COR-L47 (cell line): ENCODE measurements at regions not wholly inside any gene's neighbourhood (a gene's known extent, or its start where the extent isn't known, plus 50 kb on each side); places are given as distances from the start of the nearest gene placed in this dataset.

Experiments used
- DNase-seq: peaks from one replicate; lab custom pipeline; 2025; lab: John Stamatoyannopoulos, UW

DNA sequence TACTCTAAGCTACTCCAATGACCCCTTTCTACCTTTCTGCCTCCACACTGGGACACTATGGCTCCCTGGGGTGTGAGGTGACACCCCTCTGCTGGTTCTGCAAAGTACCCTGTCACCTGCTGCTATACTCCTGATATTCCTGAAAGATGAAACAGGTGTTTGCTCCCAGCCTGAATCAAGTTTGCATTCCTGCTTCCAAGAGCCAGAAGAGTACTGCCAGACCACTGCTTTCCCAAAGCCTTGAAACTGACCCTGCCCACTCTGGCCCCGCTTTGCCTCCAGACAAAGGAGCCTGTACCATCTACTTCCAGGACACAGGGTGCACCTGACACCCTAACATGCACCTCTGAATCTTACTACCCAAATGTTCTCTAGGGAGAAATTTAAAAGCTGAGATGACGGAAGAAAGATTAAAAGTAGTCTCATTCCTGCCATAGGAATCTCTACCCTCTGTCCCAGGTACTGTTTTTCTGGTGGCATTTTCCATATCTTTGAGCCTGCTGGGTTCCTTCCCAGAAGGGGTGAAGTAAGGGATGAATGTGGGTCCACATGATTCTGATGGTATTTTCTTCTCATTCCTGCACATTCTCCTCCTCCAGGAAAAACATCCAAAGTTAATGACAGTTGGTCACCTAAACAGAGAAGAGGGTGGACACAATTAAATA, 70.3 kb upstream of the DUSP10 start:
- no peak for DNase-seq

DNA sequence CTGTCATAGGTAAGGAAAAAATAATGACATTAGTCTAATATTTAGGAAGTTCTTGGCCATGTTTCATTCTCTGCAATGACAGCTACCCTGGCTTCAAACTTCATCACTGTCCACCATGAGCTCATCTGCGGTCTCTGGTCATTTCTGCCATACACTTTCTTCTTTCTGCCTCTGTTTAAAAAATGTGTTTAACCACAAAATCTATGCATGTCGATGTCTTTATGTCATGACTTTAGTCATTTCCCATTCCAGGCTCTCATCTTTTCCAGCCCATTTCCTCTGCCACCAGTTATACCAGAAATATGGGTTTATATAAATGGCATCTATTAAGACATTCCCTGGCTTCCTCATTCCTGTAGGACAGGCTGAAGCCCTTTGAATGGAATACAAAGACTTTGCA, 68.5 kb upstream of the DUSP10 start:
- no peak for DNase-seq

DNA sequence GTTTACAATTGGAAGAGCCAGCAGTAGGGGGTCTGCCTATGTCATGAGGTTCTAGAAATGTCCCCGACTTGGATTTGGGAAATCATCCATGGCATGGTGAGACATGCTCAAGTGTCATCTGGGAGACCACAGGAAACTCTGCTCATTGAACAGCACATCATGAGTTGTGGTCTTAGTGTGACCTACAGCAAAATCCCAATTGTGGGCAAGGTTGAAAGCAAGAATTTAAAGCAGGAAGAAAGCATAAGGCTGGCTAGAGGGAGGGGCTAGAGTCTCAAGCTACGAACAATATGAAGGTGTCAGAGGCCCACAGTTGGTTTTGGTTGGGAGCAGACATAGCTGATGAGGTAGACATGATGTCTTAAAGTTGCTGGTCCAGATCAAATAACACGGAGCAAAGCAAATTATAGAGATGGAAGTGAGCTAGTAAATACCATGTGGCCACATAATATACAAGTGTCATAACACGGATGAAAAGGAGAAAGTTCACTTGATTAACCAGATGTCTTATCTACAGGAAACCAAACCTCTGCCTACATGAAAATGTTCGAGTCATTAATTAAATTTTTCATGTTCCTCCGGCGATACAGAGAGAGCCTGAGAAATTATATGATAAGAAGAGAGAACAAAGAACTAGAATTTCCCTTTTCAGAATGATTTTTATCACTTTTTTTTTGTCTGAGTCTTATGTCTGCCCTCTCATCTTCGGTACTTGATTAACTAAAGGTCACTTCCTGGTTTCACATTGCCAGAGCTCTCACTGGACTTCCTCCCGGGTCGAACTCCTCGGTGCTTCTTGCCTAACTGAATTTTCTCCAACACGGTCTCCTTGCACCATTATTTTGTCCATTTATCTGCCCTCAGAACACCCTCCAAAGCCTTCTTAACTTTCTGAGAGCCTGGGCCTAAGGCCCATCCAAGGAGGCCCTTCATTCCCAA, 67.5 kb upstream of the DUSP10 start:
- DNase-seq, result no peak

DNA sequence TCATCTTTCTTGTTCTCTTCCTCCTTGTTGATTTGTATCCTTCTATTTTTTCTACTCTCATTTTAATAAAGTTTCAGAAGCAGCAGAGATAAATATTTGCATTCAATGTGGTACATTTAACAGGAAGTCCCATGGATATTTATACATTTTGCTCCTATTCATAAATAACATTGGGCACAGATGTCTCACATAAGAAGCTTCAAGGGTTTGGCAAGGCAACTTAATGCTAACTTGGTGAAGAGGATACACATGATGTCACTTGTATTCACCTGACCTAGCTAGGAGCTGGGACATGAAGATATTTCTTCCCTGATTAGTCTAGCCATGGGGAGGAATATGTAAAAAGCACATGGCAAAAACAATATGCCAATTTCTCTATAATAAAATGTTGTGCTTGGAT, 65.1 kb upstream of the DUSP10 start:
- DNase-seq, result no peak

DNA sequence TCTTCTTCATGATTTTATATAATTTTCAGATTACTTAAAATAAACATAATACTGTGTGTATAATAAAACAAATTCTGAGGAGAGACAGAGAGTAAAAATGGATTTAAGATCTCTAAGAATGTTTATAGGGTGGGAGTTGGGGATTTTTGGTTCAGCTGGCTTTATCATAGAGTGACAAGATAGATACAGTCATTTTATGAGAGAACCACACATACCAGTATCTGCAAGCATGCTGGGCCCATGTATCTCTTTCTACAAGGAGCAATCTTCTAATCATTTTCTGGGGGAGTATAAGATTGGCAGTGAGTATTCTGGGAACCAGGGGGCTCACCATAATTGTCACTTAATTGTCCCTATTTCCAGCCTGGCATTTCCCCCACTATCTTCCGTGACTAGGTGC, 64.3 kb upstream of the DUSP10 start:
- no peak for DNase-seq

DNA sequence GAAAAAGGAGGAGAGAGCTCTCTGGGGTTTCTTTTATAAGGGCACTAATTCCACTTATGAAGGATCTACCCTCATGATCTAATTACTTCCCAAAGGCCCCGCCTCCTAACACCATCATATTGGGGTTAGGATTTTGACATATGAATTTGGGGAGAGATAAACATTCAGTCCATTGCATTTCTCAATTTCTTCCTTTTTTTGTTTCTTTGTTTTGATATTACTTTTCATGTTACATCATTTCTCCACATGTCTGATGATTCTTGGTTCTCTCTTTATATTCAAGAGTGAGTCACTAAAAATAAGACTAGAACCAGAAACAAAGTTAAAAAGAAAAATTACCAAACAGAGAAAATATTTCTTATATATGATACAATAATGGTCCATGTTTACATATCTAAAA, 63.2 kb upstream of the DUSP10 start:
- DNase-seq, result no peak

DNA sequence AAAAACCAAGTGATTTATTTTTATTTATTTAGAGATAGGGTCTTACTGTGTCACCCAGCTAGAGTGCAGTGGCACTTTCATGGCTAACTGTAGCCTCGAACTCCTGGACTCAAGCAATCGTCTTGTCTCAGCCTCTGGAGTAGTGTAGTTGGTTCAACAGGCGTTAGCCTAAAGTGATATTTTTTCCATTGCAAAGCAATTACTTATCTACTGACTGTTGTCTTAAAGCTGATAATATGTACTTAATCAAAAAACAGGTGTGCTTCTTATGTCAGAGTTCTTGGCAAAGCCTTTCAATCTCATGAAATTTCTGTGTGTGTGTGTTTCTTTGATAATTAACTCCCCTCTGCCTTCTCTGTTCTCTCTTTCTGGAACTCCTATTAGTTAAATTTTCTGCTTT, 62.4 kb upstream of the DUSP10 start:
- no peak for DNase-seq

DNA sequence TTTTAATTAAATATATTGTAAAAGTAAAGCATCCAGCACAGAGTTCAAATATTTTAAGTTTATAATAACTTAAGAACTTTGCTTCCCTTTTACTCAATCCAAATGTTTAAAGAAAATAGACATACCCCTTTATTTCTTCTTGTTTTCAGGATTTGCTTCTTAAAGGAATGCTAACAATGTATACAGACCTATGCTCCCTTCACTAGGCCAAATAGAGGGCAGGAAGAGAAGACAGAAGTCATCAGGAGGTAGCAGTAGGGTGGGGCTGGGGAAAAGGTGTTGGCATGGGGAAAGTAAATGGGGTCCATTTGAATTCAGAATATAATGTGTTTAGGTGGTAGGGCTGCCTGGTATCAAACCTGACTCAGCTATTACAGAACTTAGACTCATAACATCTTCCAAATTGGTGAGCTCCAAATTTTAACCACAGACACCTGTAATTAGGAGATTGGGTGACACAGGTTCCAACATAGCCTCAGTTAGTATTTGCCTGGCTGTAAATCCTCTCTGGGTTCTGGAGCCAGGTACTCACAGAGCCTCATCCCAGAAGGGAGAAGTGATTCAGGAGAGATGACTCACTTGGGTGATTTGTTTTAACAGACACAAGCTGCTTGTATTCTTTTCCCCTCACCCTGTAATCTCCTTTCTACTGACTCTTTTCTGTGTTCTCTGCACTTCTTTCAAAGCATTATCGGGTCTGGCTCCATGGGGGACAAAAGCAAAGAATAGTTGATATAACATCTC, 60.1 kb upstream of the DUSP10 start:
- no peak for DNase-seq

DNA sequence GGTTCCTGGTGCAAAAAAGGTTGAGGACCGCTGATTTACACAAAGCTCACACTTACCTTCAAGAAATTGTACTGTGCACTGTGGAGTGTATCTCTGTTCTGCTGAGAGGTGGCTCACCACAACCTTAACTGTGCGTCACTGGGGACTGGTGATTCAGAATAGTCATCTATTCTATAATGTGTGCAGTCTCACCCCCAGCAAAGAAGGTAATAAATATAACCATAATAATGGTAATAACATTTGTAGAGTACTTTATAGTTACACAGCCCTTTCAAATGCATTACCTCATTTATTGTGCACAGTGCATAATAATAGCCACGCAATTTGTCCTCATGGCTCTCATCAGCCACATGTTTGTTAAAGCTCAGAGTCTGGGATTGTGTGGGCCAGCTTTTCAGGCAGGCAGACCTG, 59.4 kb upstream of the DUSP10 start:
- DNase-seq, result no peak

DNA sequence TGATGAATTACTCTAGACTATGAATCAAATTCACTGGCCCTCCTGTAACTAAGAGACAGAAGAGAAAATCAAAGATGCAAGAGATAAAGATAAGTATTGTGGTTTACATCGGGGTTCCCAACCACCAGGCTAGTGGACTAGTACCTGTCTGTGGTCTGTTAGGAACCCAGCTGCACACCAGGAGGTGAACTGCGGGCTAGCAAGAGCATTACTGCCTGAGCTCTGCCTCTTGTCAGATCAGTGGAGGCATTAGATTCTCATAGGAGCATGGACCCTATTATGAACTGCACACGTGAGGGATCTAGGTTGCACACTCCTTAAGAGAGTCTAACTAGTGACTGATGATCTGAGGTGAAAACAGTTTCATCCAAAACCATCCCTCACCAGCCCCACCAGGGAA, 58.9 kb upstream of the DUSP10 start:
- DNase-seq, result no peak

DNA sequence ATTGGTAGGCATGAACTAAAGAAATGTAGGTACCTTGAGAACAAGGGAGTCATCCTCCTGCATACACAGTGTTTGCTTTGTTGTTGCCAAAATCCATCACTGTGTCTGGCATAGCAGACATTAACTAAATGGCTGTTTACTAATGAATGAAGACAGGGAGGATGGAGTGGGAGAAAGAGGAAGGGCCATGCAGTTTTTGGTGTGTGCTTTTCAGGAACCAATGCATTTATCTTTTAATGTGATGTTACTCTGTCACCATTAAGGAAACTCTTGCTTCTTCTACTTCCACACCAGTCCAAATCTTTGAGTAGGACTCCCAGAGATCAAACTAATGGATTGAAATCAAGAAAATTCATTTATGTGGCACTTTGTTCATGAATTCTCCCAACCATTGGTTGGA, 55.6 kb upstream of the DUSP10 start:
- DNase-seq, result no peak

DNA sequence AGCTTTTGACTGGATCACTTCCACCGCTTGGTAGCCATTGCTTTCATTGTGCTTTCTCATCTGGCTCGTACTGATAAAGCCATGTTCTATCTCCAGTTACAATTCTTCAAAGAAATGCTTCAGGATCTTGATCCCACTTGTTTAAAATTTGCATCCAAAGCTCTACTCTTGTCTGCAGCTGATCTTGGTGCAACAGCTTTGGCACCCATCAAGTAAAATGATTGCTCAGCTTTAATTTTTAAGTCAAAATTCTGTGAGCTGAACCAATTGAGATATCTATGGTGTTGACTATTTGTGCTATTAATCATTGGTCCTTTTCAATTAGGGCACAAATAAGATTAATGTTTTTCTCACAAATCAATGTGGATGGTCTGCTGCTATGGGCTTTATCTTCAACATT, 54.8 kb upstream of the DUSP10 start:
- DNase-seq, result no peak

DNA sequence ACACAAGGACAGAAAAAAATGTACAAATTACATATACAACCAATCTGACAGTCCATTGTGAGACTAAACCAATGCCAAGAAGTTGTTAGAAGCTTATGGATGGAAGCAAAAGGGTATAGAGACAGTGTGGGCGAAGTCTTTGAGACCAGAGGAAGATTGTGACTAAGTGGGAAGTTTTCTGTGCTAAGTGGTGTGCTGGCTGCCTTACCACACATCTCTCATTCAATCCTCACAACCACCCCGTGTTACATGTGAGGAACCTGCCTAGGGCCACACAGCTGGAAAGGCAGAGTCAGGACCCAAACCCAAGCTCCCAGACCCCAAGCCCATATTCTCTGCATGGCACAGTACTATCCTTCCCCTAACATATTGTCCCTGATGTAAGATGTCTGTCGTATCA, 53.5 kb upstream of the DUSP10 start:
- no peak for DNase-seq

DNA sequence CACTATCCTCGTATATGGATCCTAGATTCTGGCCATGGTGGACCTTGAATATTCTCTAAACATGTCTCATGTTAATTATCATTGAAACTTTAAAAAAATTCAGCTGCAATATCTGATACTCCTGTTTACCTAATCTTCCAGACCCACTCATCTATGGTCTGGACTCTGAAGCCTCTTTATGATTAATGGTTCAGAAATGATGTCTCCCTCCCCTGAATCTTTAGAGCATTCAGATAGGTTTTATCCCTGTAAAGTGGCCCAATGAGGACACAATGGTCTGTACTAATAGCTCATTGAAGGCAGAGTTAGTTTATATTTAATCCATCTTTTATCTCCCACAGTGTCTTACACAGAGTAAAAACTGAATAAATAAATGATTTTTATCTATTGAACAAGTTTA, 53.0 kb upstream of the DUSP10 start:
- DNase-seq, result no peak

DNA sequence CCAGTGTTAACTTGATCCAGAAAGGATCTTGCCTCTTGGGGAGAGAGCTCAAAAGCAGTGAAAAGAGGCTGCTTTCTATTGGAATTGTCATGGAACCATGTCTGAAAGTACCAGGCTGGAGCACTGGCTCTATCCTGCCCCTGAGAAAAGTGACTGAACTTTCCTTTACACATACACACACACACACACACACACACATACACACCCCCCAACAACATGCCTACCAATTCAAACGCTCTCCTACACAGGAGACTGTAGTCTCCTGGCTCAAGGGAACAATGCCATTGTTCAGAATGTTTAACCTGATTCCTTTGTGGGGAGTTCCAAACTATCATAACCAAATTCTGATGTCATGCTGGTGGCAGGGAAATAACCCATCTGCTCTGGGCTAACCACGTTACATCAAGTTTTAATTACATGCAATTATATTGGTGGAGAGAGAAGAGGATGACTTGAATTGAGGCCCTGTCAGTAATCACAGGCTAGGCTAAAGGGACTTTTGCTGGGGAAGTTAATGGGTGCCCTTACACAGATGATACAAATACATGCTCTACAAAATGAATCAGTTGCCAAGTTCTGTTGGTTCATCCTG, 52.3 kb upstream of the DUSP10 start:
- no peak for DNase-seq

DNA sequence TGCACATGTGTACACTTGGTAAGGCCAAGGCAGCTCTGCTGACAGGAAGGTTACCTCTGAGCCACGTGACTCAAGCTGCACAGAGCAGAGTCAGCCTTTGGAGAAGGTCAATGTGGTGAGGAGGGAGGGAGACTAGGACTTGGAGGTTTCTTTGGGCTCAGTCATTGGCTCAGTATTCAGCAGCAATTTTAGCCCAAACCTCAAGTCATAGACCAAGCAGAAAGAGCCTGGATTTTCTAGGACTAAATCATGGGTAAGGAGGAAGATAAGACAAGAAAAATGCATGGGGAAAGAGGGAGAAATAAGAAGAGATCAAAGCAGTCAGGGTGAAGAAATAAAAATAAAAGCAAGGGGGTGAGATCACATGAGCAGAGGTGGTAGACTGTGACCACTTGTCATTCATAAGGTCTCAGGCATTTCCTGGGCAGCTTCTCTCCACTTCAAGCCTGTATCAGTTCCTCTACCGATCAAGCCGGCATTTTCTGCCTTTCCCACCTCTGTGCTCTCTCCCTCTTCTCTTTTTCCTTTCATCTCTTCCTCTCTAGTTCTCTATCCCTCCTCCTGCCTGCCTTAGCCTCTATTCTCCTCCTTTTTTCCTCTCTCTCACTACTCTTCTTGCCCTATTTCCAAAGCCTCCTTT, 51.7 kb upstream of the DUSP10 start:
- DNase-seq, result no peak

DNA sequence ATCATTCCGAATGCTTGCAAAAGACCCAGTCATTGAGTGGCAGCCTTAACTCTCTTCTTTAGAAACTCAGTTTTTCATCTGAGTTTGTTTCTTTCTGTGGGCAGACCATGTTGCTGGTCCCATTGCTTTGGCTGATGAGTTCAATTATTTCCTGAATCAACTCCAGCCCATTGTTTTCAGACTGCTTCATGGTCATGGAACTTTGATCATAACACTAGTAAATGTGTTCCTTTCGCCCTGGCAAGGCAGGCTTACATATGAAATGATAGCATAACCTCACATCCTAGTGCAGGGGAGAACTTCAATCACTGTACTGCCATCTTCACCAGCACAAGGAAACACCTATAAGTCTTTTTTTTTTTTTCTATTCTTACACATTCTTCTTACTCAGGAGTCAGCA, 50.0 kb upstream of the DUSP10 start:
- no peak for DNase-seq
